Neural progenitor cell (in vitro differentiated cells): ENCODE measurements at regions not wholly inside any gene's neighbourhood (a gene's known extent, or its start where the extent isn't known, plus 50 kb on each side); places are given as distances from the start of the nearest gene placed in this dataset.

Experiments
- DNase-seq: peaks from one replicate; pipeline ENCODE4 v3.0.0-alpha.2; 2016; ENCODE audit warnings: low spot score
- H2AFZ ChIP-seq: fragments of 200-600 bp; sonication (generic); replicated peaks from 2 replicates; pipeline ENCODE4 v1.6.1; 2016; ENCODE audit warnings: antibody characterized with exemption
- H3F3A ChIP-seq: fragments of 200-600 bp; sonication (generic); 2 replicates; pipeline ENCODE4 v1.6.1; 2016; ENCODE audit warnings: antibody characterized with exemption, low read depth
- H3K27ac ChIP-seq: fragments of 200-600 bp; sonication (generic); 2 replicates; pipeline ENCODE4 v1.5.1; 2016; ENCODE audit warnings: mild to moderate bottlenecking
- H3K27me3 ChIP-seq: fragments of 200-600 bp; sonication (generic); 2 replicates; pipeline ENCODE4 v1.6.1; 2016; ENCODE audit warnings: mild to moderate bottlenecking, moderate library complexity
- H3K36me3 ChIP-seq: fragments of 200-600 bp; sonication (generic); 2 replicates; pipeline ENCODE4 v1.5.1; 2016
- H3K4me1 ChIP-seq: fragments of 200-600 bp; sonication (generic); 2 replicates; pipeline ENCODE4 v1.6.1; 2016; ENCODE audit warnings: mixed run types
- H3K4me2 ChIP-seq: fragments of 200-600 bp; sonication (generic); 2 replicates; pipeline ENCODE4 v1.6.1; 2016
- H3K4me3 ChIP-seq: fragments of 200-600 bp; sonication (generic); 2 replicates; pipeline ENCODE4 v1.5.1; 2016
- H3K79me2 ChIP-seq: fragments of 200-600 bp; sonication (generic); 2 replicates; pipeline ENCODE4 v1.6.1; 2016; ENCODE audit warnings: low read depth
- H3K9ac ChIP-seq: fragments of 200-600 bp; sonication (generic); 2 replicates; pipeline ENCODE4 v1.6.1; 2016
- H3K9me3 ChIP-seq: fragments of 200-600 bp; sonication (generic); 2 replicates; pipeline ENCODE4 v1.5.1; 2016; ENCODE audit warnings: low read depth
- H4K20me1 ChIP-seq: fragments of 200-600 bp; sonication (generic); 2 replicates; pipeline ENCODE4 v1.6.1; 2016; ENCODE audit warnings: low read depth
- H3K27ac Mint-ChIP-seq: 3 replicates; pipeline ENCODE4 v1.8.0; 2021; ENCODE audit warnings: mixed read lengths
- H3K27me3 Mint-ChIP-seq: 2 replicates; pipeline ENCODE4 v1.8.0; 2022; ENCODE audit warnings: low read depth, mild to moderate bottlenecking, inconsistent platforms, moderate library complexity, mixed read lengths; ENCODE audit not compliant: insufficient read depth
- H3K36me3 Mint-ChIP-seq: 3 replicates; pipeline ENCODE4 v1.8.0; 2021; ENCODE audit warnings: mixed read lengths
- H3K4me1 Mint-ChIP-seq: 3 replicates; pipeline ENCODE4 v1.8.0; 2021; ENCODE audit warnings: mixed read lengths
- H3K4me3 Mint-ChIP-seq: 3 replicates; pipeline ENCODE4 v1.8.0; 2021; ENCODE audit warnings: mild to moderate bottlenecking, moderate library complexity, mixed read lengths
- H3K9me3 Mint-ChIP-seq: 3 replicates; pipeline ENCODE4 v1.8.0; 2020; ENCODE audit warnings: mixed read lengths
- CTCF ChIP-seq: fragments of 200-600 bp; sonication (generic); IDR thresholded peaks from 2 replicates; pipeline ENCODE4 v1.5.1; 2017; ENCODE audit warnings: antibody characterized with exemption, mild to moderate bottlenecking
- EZH2 ChIP-seq: fragments of 200-600 bp; sonication (generic); IDR thresholded peaks from 2 replicates; pipeline ENCODE4 v1.6.1; 2017; ENCODE audit warnings: antibody characterized with exemption, mild to moderate bottlenecking, moderate library complexity
- EZH2phosphoT487 ChIP-seq: fragments of 200-600 bp; sonication (generic); IDR thresholded peaks from 2 replicates; pipeline ENCODE4 v1.6.1; 2017; ENCODE audit warnings: antibody characterized with exemption

GRCh38 chr13:106709522-106709921 lies 141.6 kb upstream of the ARGLU1 start:
- no peak overlapping the region for H3K27ac Mint-ChIP-seq
- Histone ChIP-seq H3K27ac (no peak overlapping the region), H3K4me2 (no peak overlapping the region), H4K20me1 (no peaks in the 10 kb centered on the region), H3K9me3 (no peaks in the 10 kb centered on the region), H3K27me3 (no peaks in the 10 kb centered on the region), H3F3A (peaks cover 5% of the 10 kb centered on the region), H3K79me2 (no peaks in the 10 kb centered on the region), H3K9ac (no peak overlapping the region), H3K4me1 (peaks cover 14% of the 10 kb centered on the region), H3K4me3 (no peak overlapping the region), H3K36me3 (no peaks in the 10 kb centered on the region), H2AFZ (peak overlapping the region; percentile 86)
- peaks cover 2% of the 10 kb centered on the region for H3K27me3 Mint-ChIP-seq
- H3K36me3 Mint-ChIP-seq, result no peaks in the 10 kb centered on the region
- H3K9me3 Mint-ChIP-seq, result peaks cover 9% of the 10 kb centered on the region
- no peak for TF ChIP-seq CTCF
- TF ChIP-seq EZH2, result no peak
- no peak for TF ChIP-seq EZH2phosphoT487
- no peaks in the 10 kb centered on the region for H3K4me1 Mint-ChIP-seq
- no peak for DNase-seq
- H3K4me3 Mint-ChIP-seq, result no peak overlapping the region

- peaks cover 4% of the 10 kb centered on the region for H3K9me3 Mint-ChIP-seq
- Histone ChIP-seq H3K9me3 (no peaks in the 10 kb centered on the region), H3F3A (no peaks in the 10 kb centered on the region), H3K4me3 (no peak overlapping the region), H3K36me3 (no peaks in the 10 kb centered on the region), H4K20me1 (no peaks in the 10 kb centered on the region), H3K4me2 (no peak overlapping the region), H3K27ac (no peak overlapping the region), H3K27me3 (no peaks in the 10 kb centered on the region), H3K79me2 (no peaks in the 10 kb centered on the region), H2AFZ (no peak overlapping the region), H3K9ac (no peak overlapping the region), H3K4me1 (peaks cover 21% of the 10 kb centered on the region)
- no peak overlapping the region for H3K4me3 Mint-ChIP-seq
- TF ChIP-seq EZH2 (no peak), EZH2phosphoT487 (no peak), CTCF (no peak)
- no peaks in the 10 kb centered on the region for H3K36me3 Mint-ChIP-seq
- peaks cover 7% of the 10 kb centered on the region for H3K4me1 Mint-ChIP-seq
- DNase-seq, result no peak
- H3K27me3 Mint-ChIP-seq, result peaks cover 2% of the 10 kb centered on the region
- no peak overlapping the region for H3K27ac Mint-ChIP-seq
Observed at GRCh38 chr13:106702505-106702904, 134.6 kb upstream of the ARGLU1 start.

- H3K27me3 Mint-ChIP-seq, result peaks cover 2% of the 10 kb centered on the region
- Histone ChIP-seq H3K9me3 (no peaks in the 10 kb centered on the region), H4K20me1 (no peaks in the 10 kb centered on the region), H3K4me3 (no peak overlapping the region), H3K9ac (no peak overlapping the region), H2AFZ (no peak overlapping the region), H3K79me2 (no peaks in the 10 kb centered on the region), H3K27me3 (no peaks in the 10 kb centered on the region), H3K36me3 (no peaks in the 10 kb centered on the region), H3F3A (no peaks in the 10 kb centered on the region), H3K4me1 (peaks cover 21% of the 10 kb centered on the region), H3K4me2 (no peak overlapping the region), H3K27ac (no peak overlapping the region)
- DNase-seq, result no peak
- H3K4me1 Mint-ChIP-seq, result peaks cover 7% of the 10 kb centered on the region
- no peak overlapping the region for H3K27ac Mint-ChIP-seq
- peaks cover 4% of the 10 kb centered on the region for H3K9me3 Mint-ChIP-seq
- no peak overlapping the region for H3K4me3 Mint-ChIP-seq
- TF ChIP-seq EZH2 (no peak), EZH2phosphoT487 (no peak), CTCF (no peak)
- no peaks in the 10 kb centered on the region for H3K36me3 Mint-ChIP-seq
Observed at GRCh38 chr13:106701771-106702341, 133.9 kb upstream of the ARGLU1 start.
